ENCODE measurements at regions not wholly inside any gene's neighbourhood (a gene's known extent, or its start where the extent isn't known, plus 50 kb on each side); places are given as distances from the start of the nearest gene placed in this dataset.

DNA sequence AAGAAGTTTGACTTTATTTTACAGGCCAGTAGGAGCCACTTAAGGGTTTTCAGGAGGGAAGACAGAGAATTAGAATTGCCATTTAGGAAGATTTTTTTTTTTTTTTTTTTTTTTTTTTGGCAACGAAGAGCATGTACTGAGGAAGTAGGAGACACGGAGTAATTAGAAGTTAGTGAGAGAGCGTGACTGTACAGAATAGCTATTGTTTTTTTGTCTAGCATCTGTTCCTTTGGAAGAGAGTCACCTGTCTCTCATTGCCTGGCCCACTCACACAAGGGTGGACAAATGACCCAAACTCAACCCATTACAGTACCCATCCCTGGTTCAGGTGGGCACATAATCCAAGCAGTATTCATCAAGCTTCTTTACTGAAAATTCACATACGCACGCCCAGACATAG lies 166.7 kb downstream of the LACC1 start:
- Histone ChIP-seq H3K9ac (ENCODE audit: extremely low read depth, insufficient read length, low read length) (no peak overlapping the region), H3K14ac (ENCODE audit: insufficient read depth, low read length) (no peak overlapping the region), H3K79me1 (ENCODE audit: insufficient read depth, low read depth, low read length, poor library complexity, severe bottlenecking) (no peaks in the 10 kb centered on the region), H2AK5ac (ENCODE audit: insufficient read length, low read length) (no peak overlapping the region), H3T11ph (ENCODE audit: low read length) (no peak overlapping the region), H2BK15ac (ENCODE audit: low read depth, low read length) (no peak overlapping the region), H4K5ac (ENCODE audit: insufficient read length, low read depth, low read length) (no peak overlapping the region), H3K4me1 (ENCODE audit: insufficient read depth, low read length) (no peaks in the 10 kb centered on the region), H4K8ac (replicated peaks; ENCODE audit: insufficient read length, low read depth, low read length) (no peak overlapping the region), H3K9me3 (ENCODE audit: control insufficient read depth, low read depth, low read length) (no peaks in the 10 kb centered on the region), H3K4me2 (ENCODE audit: insufficient read depth, insufficient read length, low read length) (no peak overlapping the region), H4K91ac (ENCODE audit: insufficient read length, low read depth, low read length) (no peak overlapping the region), H3K23ac (ENCODE audit: insufficient read length, low read depth, low read length) (no peak overlapping the region), H3K27ac (ENCODE audit: insufficient read length, low read depth, low read length) (no peak overlapping the region), H3K23me2 (ENCODE audit: insufficient read length, low read depth, low read length, poor library complexity, severe bottlenecking) (no peaks in the 10 kb centered on the region), H2BK20ac (ENCODE audit: low read depth, low read length, poor library complexity, severe bottlenecking) (no peak overlapping the region), H2AFZ (ENCODE audit: low read length) (no peak overlapping the region), H2BK12ac (ENCODE audit: insufficient read length, low read depth, low read length) (no peak overlapping the region), H3K56ac (ENCODE audit: insufficient read length, low read depth, low read length) (no peak overlapping the region), H3K27me3 (ENCODE audit: insufficient read depth, low read length) (no peaks in the 10 kb centered on the region), H3K79me2 (ENCODE audit: insufficient read depth, low read length) (no peaks in the 10 kb centered on the region), H4K20me1 (ENCODE audit: control insufficient read depth, insufficient read depth, insufficient read length) (no peaks in the 10 kb centered on the region), H2BK120ac (ENCODE audit: low read depth, low read length, poor library complexity, severe bottlenecking) (no peak overlapping the region), H3K4ac (ENCODE audit: low read depth, low read length) (no peak overlapping the region), H3K18ac (ENCODE audit: insufficient read length, low read depth, low read length) (no peak overlapping the region), H2BK5ac (ENCODE audit: insufficient read length, low read length) (no peak overlapping the region)
- Mint-ChIP-seq H3K4me1 (peaks cover 12 to 17% of the 10 kb centered on the region in 2 experiments), H3K4me3 (no peak overlapping the region), H3K36me3 (ENCODE audit: insufficient read depth in 1 of 3, low read depth in 3 of 3) (no peaks in the 10 kb centered on the region; a peak in 1 of 7 replicates), H3K27ac (no peak overlapping the region), H3K9me3 (no peaks in the 10 kb centered on the region), H3K27me3 (ENCODE audit: low read depth) (peaks cover 3% of the 10 kb centered on the region; the same call in 1 of the 2 replicates)
- TF ChIP-seq, protein P1, sequence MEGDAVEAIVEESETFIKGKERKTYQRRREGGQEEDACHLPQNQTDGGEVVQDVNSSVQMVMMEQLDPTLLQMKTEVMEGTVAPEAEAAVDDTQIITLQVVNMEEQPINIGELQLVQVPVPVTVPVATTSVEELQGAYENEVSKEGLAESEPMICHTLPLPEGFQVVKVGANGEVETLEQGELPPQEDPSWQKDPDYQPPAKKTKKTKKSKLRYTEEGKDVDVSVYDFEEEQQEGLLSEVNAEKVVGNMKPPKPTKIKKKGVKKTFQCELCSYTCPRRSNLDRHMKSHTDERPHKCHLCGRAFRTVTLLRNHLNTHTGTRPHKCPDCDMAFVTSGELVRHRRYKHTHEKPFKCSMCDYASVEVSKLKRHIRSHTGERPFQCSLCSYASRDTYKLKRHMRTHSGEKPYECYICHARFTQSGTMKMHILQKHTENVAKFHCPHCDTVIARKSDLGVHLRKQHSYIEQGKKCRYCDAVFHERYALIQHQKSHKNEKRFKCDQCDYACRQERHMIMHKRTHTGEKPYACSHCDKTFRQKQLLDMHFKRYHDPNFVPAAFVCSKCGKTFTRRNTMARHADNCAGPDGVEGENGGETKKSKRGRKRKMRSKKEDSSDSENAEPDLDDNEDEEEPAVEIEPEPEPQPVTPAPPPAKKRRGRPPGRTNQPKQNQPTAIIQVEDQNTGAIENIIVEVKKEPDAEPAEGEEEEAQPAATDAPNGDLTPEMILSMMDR (conservative IDR thresholded peaks at IDR 0.05), result no peak
- WGBS (ENCODE audit: extremely low coverage, insufficient read length, low lambda C conversion rate), result no CpG with 5 or more reads among the region's 5 CpGs
- DNase-seq, result no peak

Data from H9 (cell line).